ENCODE measurements at regions not wholly inside any gene's neighbourhood (a gene's known extent, or its start where the extent isn't known, plus 50 kb on each side); places are given as distances from the start of the nearest gene placed in this dataset.

- TF ChIP-seq EZH2 (IDR thresholded peaks at IDR 0.05; ENCODE audit: insufficient read depth, poor library complexity, severe bottlenecking), result no peak
- no peak for TF ChIP-seq EZH2phosphoT487 (IDR thresholded peaks at IDR 0.05; ENCODE audit: insufficient read depth, low read depth)
These were observed 85.4 kb upstream of the PBX1 start for GRCh38 chr1:164473544-164473943.
